OCI-LY3 (cell line): ENCODE measurements at regions not wholly inside any gene's neighbourhood (a gene's known extent, or its start where the extent isn't known, plus 50 kb on each side); places are given as distances from the start of the nearest gene placed in this dataset.

Experiments used
- CTCF ChIP-seq: fragments of 200-600, 300-600 bp; sonication (generic); IDR thresholded peaks from 2 replicates; pipeline ENCODE4 v1.5.1; 2014; ENCODE audit warnings: antibody characterized with exemption, low read length, low read depth
- EZH2phosphoT487 ChIP-seq: fragments of 200-600 bp; shearing (Covaris generic); IDR thresholded peaks from 2 replicates; pipeline ENCODE4 v1.6.1; 2018; ENCODE audit warnings: antibody characterized with exemption, mixed run types, low read depth

- TF ChIP-seq CTCF (no peak), EZH2phosphoT487 (no peak)
These were observed 97.4 kb upstream of the KLF13 start for GRCh38 chr15:31228980-31229826.
